Testis (tissue), 2 donors: ENCODE measurements at regions not wholly inside any gene's neighbourhood (a gene's known extent, or its start where the extent isn't known, plus 50 kb on each side); places are given as distances from the start of the nearest gene placed in this dataset.
"Not testable (repeated sequence)": the region's sequence is repeated elsewhere in the genome, so short reads cannot be mapped to it uniquely, and the experiment has no call there.

Source experiments
- DNase-seq: peaks from one replicate; pipeline ENCODE4 v3.0.0-alpha.2; 2019
- H3K27ac ChIP-seq, 2 donors: fragments of 200-600 bp; sonication (generic); one replicate each; pipeline ENCODE4 v1.5.1; 2019
- H3K27me3 ChIP-seq: fragments of 200-600 bp; sonication (generic); one replicate; pipeline ENCODE4 v1.5.1; 2019
- H3K36me3 ChIP-seq: fragments of 200-600 bp; sonication (generic); one replicate; pipeline ENCODE4 v1.5.1; 2017; ENCODE audit warnings: low read depth; ENCODE audit errors: missing control alignments
- H3K4me1 ChIP-seq: fragments of 200-600 bp; sonication (generic); one replicate; pipeline ENCODE4 v1.5.1; 2019
- H3K4me3 ChIP-seq, 2 donors: fragments of 200-600 bp; sonication (generic); one replicate each; pipeline ENCODE4 v1.5.1; 2017 to 2019
- H3K9me3 ChIP-seq: fragments of 200-600 bp; sonication (generic); one replicate; pipeline ENCODE4 v1.5.1; 2017
- CTCF ChIP-seq, 3 experiments: fragments of 450-650 bp in 2 of 3; fragments of 200-600 bp in 1 of 3; sonication (generic) in 1 of 3; IDR thresholded peaks; one replicate each; pipeline ENCODE4 v1.5.1; 2016 to 2019; ENCODE audit warnings: antibody characterized with exemption in 3 of 3, mild to moderate bottlenecking in 2 of 3, moderate library complexity in 1 of 3
- POLR2A ChIP-seq: fragments of 450-650 bp; IDR thresholded peaks from one replicate; pipeline ENCODE4 v1.6.1; 2017; ENCODE audit warnings: antibody characterized with exemption, mild to moderate bottlenecking, moderate library complexity
- WGBS, 2 donors: methylation state at CpG; one replicate each; pipeline ENCODE4 v1.1.5; 2018; 5-methylcytosine and 5-hydroxymethylcytosine counted together
- intact Hi-C: fragments of 100-400 bp; cut with DNase I; formaldehyde crosslinking; loops from one replicate; pipeline ENCODE4 v1.15.1; 2023; ENCODE audit warnings: low total_unique reads

- Histone ChIP-seq H3K4me1 (no peaks in the 10 kb centered on the region), H3K27me3 (no peaks in the 10 kb centered on the region), H3K9me3 (no peaks in the 10 kb centered on the region), H3K4me3 (no peak overlapping the region), H3K27ac (no peak overlapping the region), H3K36me3 (no peaks in the 10 kb centered on the region)
- TF ChIP-seq CTCF (IDR thresholded peaks at IDR 0.05) = no peak
- TF ChIP-seq POLR2A = no peak
- intact Hi-C loops = no loop called here
- DNase-seq = no peak
These were observed 732.1 kb downstream of the MAT2B start for GRCh38 chr5:164237486-164237885.

GRCh38 chr5:164251781-164252180, 746.4 kb downstream of the MAT2B start:
- H3K27me3 ChIP-seq, DNase-seq, H3K4me3 ChIP-seq, H3K36me3 ChIP-seq, H3K27ac ChIP-seq, H3K4me1 ChIP-seq, intact Hi-C loops, H3K9me3 ChIP-seq: not testable (repeated sequence)

GRCh38 chr5:164253764-164254163, 748.3 kb downstream of the MAT2B start:
- H3K27me3 ChIP-seq = no peaks in the 10 kb centered on the region
- no peaks in the 10 kb centered on the region for H3K9me3 ChIP-seq
- TF ChIP-seq CTCF (IDR thresholded peaks at IDR 0.05) = no peak
- TF ChIP-seq POLR2A = no peak
- intact Hi-C loops = no loop called here
- no peak overlapping the region for H3K4me3 ChIP-seq
- no peaks in the 10 kb centered on the region for H3K36me3 ChIP-seq
- DNase-seq = no peak
- H3K4me1 ChIP-seq = no peaks in the 10 kb centered on the region
- 81 to 90% methylated on average over 3 of the region's 3 CpGs for WGBS, 2 donors
- no peak overlapping the region for H3K27ac ChIP-seq

- DNase-seq = no peak
- Histone ChIP-seq H3K9me3 (no peaks in the 10 kb centered on the region), H3K4me1 (no peaks in the 10 kb centered on the region), H3K27me3 (no peaks in the 10 kb centered on the region), H3K27ac (no peak overlapping the region), H3K36me3 (no peaks in the 10 kb centered on the region), H3K4me3 (no peak overlapping the region)
- TF ChIP-seq POLR2A (no peak), CTCF (IDR thresholded peaks at IDR 0.05) (no peak)
- WGBS, 2 donors = 71 to 79% methylated on average over 3 of the region's 3 CpGs
- intact Hi-C loops = no loop called here
These were observed 750.3 kb downstream of the MAT2B start for GRCh38 chr5:164255598-164256213.

GRCh38 chr5:164256351-164256750, 750.9 kb downstream of the MAT2B start:
- no peak for DNase-seq
- Histone ChIP-seq H3K4me1 (no peaks in the 10 kb centered on the region), H3K4me3 (no peak overlapping the region), H3K9me3 (no peaks in the 10 kb centered on the region), H3K27ac (no peak overlapping the region), H3K27me3 (no peaks in the 10 kb centered on the region), H3K36me3 (no peaks in the 10 kb centered on the region)
- TF ChIP-seq CTCF (IDR thresholded peaks at IDR 0.05) (no peak), POLR2A (no peak)
- intact Hi-C loops = no loop called here
- WGBS, 2 donors = 79 to 87% methylated on average over 1 of the region's 1 CpG
